GM20431 (cell line): ENCODE measurements at regions not wholly inside any gene's neighbourhood (a gene's known extent, or its start where the extent isn't known, plus 50 kb on each side); places are given as distances from the start of the nearest gene placed in this dataset.

Experiments
- in situ Hi-C: fragments of 300-500 bp; cut with MseI, MboI; formaldehyde crosslinking; loops from one replicate; pipeline ENCODE4 v1.15.0; 2020; ENCODE audit warnings: low sequenced_read_pairs; ENCODE audit not compliant: unreplicated experiment

GRCh38 chr6:108774555-108774954 is 73.7 kb upstream of the ARMC2 start:
- in situ Hi-C loops: no loop called here

- in situ Hi-C loops: loop anchor here (25.0 kb wide), 1 partner anchor 240 kb away; no protein-coding TSS in a partner anchor
Measured at GRCh38 chr6:108777536-108777935, 70.7 kb upstream of the ARMC2 start.

- in situ Hi-C loops: loop anchor here (25.0 kb wide), 1 partner anchor 241 kb away; no protein-coding TSS in a partner anchor
Measured at GRCh38 chr6:108778421-108779186, 69.6 kb upstream of the ARMC2 start.

- in situ Hi-C loops: loop anchor here (25.0 kb wide), 1 partner anchor 242 kb away; no protein-coding TSS in a partner anchor
Measured at GRCh38 chr6:108779536-108780275, 68.5 kb upstream of the ARMC2 start.

- in situ Hi-C loops: loop anchor here (25.0 kb wide), 1 partner anchor 243 kb away; no protein-coding TSS in a partner anchor
Measured at GRCh38 chr6:108780784-108781183, 67.4 kb upstream of the ARMC2 start.

- in situ Hi-C loops: loop anchor here (25.0 kb wide), 1 partner anchor 244 kb away; no protein-coding TSS in a partner anchor
Measured at GRCh38 chr6:108781419-108782100, 66.7 kb upstream of the ARMC2 start.

GRCh38 chr6:108782179-108783041 is 65.8 kb upstream of the ARMC2 start:
- in situ Hi-C loops: loop anchor here (25.0 kb wide), 1 partner anchor 245 kb away; no protein-coding TSS in a partner anchor

GRCh38 chr6:108785653-108786052 is 62.6 kb upstream of the ARMC2 start:
- in situ Hi-C loops: loop anchor here (25.0 kb wide), 1 partner anchor 248 kb away; no protein-coding TSS in a partner anchor

- in situ Hi-C loops: loop anchor here (25.0 kb wide), 1 partner anchor 251 kb away; no protein-coding TSS in a partner anchor
Measured at GRCh38 chr6:108788416-108788815, 59.8 kb upstream of the ARMC2 start.

GRCh38 chr6:108789475-108789874 is 58.7 kb upstream of the ARMC2 start:
- in situ Hi-C loops: loop anchor here (25.0 kb wide), 1 partner anchor 252 kb away; no protein-coding TSS in a partner anchor

- in situ Hi-C loops: loop anchor here (25.0 kb wide), 1 partner anchor 254 kb away; no protein-coding TSS in a partner anchor
Measured at GRCh38 chr6:108791700-108792099, 56.5 kb upstream of the ARMC2 start.

GRCh38 chr6:108793516-108794251 is 54.5 kb upstream of the ARMC2 start:
- in situ Hi-C loops: loop anchor here (25.0 kb wide), 1 partner anchor 256 kb away; no protein-coding TSS in a partner anchor

- in situ Hi-C loops: loop anchor here (25.0 kb wide), 1 partner anchor 258 kb away; no protein-coding TSS in a partner anchor
Measured at GRCh38 chr6:108795122-108795521, 53.1 kb upstream of the ARMC2 start.

- in situ Hi-C loops: loop anchor here (25.0 kb wide), 1 partner anchor 259 kb away; no protein-coding TSS in a partner anchor
Measured at GRCh38 chr6:108795814-108796213, 52.4 kb upstream of the ARMC2 start.

GRCh38 chr6:108796875-108797274 is 51.3 kb upstream of the ARMC2 start:
- in situ Hi-C loops: loop anchor here (25.0 kb wide), 1 partner anchor 260 kb away; no protein-coding TSS in a partner anchor

- in situ Hi-C loops: loop anchor here (25.0 kb wide), 1 partner anchor 261 kb away; no protein-coding TSS in a partner anchor
Measured at GRCh38 chr6:108797951-108798669, 50.1 kb upstream of the ARMC2 start.
